ENCODE measurements at regions not wholly inside any gene's neighbourhood (a gene's known extent, or its start where the extent isn't known, plus 50 kb on each side); places are given as distances from the start of the nearest gene placed in this dataset.

- no peaks in the 10 kb centered on the region for H3K4me1 ChIP-seq (replicated peaks)
- H3K36me3 ChIP-seq: no peaks in the 10 kb centered on the region
- H3K4me3 ChIP-seq: no peak overlapping the region
- H3K9me3 ChIP-seq (replicated peaks): no peaks in the 10 kb centered on the region
- DNase-seq (ENCODE audit: low read depth in 1 of 2, low spot score in 2 of 2): no peak
- no peaks in the 10 kb centered on the region for H3K27me3 ChIP-seq (replicated peaks)
- H3K27ac ChIP-seq: no peak overlapping the region
Measured at GRCh38 chr2:21924640-21925285, 801.0 kb downstream of the TDRD15 start.

GRCh38 chr2:21928292-21928691 is 804.5 kb downstream of the TDRD15 start:
- no peak for DNase-seq (ENCODE audit: low read depth in 1 of 2, low spot score in 2 of 2)
- Histone ChIP-seq H3K27ac (no peak overlapping the region), H3K4me3 (no peak overlapping the region)

GRCh38 chr2:21930226-21930625 is 806.5 kb downstream of the TDRD15 start:
- no peaks in the 10 kb centered on the region for H3K27me3 ChIP-seq (replicated peaks)
- H3K9me3 ChIP-seq (replicated peaks): 0 out of 2 replicates have a peak, but pooled peaks cover 5% of the 10 kb centered on the region
- no peaks in the 10 kb centered on the region for H3K36me3 ChIP-seq
- no peak overlapping the region for H3K27ac ChIP-seq
- no peak for DNase-seq (ENCODE audit: low read depth in 1 of 2, low spot score in 2 of 2)
- H3K4me3 ChIP-seq: no peak overlapping the region
- H3K4me1 ChIP-seq (replicated peaks): no peaks in the 10 kb centered on the region

More at GRCh38 chr2:21928292-21928691, 804.5 kb downstream of the TDRD15 start:
- H3K36me3 ChIP-seq: no peaks in the 10 kb centered on the region
- 0 out of 2 replicates have a peak, but pooled peaks cover 2% of the 10 kb centered on the region for H3K9me3 ChIP-seq (replicated peaks)
- H3K4me1 ChIP-seq (replicated peaks): no peaks in the 10 kb centered on the region
- no peaks in the 10 kb centered on the region for H3K27me3 ChIP-seq (replicated peaks)

GRCh38 chr2:21939967-21940366 is 816.2 kb downstream of the TDRD15 start:
- Histone ChIP-seq H3K36me3 (no peaks in the 10 kb centered on the region), H3K4me3 (no peak overlapping the region), H3K4me1 (replicated peaks) (no peaks in the 10 kb centered on the region), H3K9me3 (replicated peaks) (no peaks in the 10 kb centered on the region), H3K27me3 (replicated peaks) (no peaks in the 10 kb centered on the region), H3K27ac (no peak overlapping the region)
- no peak for DNase-seq (ENCODE audit: low read depth in 1 of 2, low spot score in 2 of 2)

GRCh38 chr2:21944536-21944935 is 820.8 kb downstream of the TDRD15 start:
- DNase-seq (ENCODE audit: low read depth in 1 of 2, low spot score in 2 of 2): no peak
- no peaks in the 10 kb centered on the region for H3K4me1 ChIP-seq (replicated peaks)
- no peak overlapping the region for H3K27ac ChIP-seq
- no peak overlapping the region for H3K4me3 ChIP-seq
- no peaks in the 10 kb centered on the region for H3K36me3 ChIP-seq
- no peaks in the 10 kb centered on the region for H3K27me3 ChIP-seq (replicated peaks)
- no peaks in the 10 kb centered on the region for H3K9me3 ChIP-seq (replicated peaks)

- DNase-seq (ENCODE audit: low read depth in 1 of 2, low spot score in 2 of 2): no peak
- Histone ChIP-seq H3K27ac (no peak overlapping the region), H3K4me3 (no peak overlapping the region), H3K36me3 (no peaks in the 10 kb centered on the region), H3K4me1 (replicated peaks) (no peaks in the 10 kb centered on the region), H3K9me3 (replicated peaks) (no peaks in the 10 kb centered on the region), H3K27me3 (replicated peaks) (no peaks in the 10 kb centered on the region)
Measured at GRCh38 chr2:21945658-21946057, 821.9 kb downstream of the TDRD15 start.

GRCh38 chr2:21947046-21947445 is 823.3 kb downstream of the TDRD15 start:
- H3K9me3 ChIP-seq (replicated peaks): no peaks in the 10 kb centered on the region
- no peak overlapping the region for H3K4me3 ChIP-seq
- DNase-seq (ENCODE audit: low read depth in 1 of 2, low spot score in 2 of 2): no peak
- H3K36me3 ChIP-seq: no peaks in the 10 kb centered on the region
- no peaks in the 10 kb centered on the region for H3K4me1 ChIP-seq (replicated peaks)
- no peaks in the 10 kb centered on the region for H3K27me3 ChIP-seq (replicated peaks)
- H3K27ac ChIP-seq: no peak overlapping the region

GRCh38 chr2:21966139-21966538 is 842.4 kb downstream of the TDRD15 start:
- Histone ChIP-seq H3K36me3 (no peaks in the 10 kb centered on the region), H3K27ac (no peak overlapping the region), H3K27me3 (replicated peaks) (no peaks in the 10 kb centered on the region), H3K4me1 (replicated peaks) (no peaks in the 10 kb centered on the region), H3K9me3 (replicated peaks) (no peaks in the 10 kb centered on the region), H3K4me3 (no peak overlapping the region)
- no peak for DNase-seq (ENCODE audit: low read depth in 1 of 2, low spot score in 2 of 2)

- Histone ChIP-seq H3K36me3 (no peaks in the 10 kb centered on the region), H3K27me3 (replicated peaks) (no peaks in the 10 kb centered on the region), H3K4me3 (no peak overlapping the region), H3K9me3 (replicated peaks) (no peaks in the 10 kb centered on the region), H3K4me1 (replicated peaks) (no peaks in the 10 kb centered on the region), H3K27ac (no peak overlapping the region)
- no peak for DNase-seq (ENCODE audit: low read depth in 1 of 2, low spot score in 2 of 2)
Measured at GRCh38 chr2:21970971-21971370, 847.2 kb downstream of the TDRD15 start.

- Histone ChIP-seq H3K36me3 (no peaks in the 10 kb centered on the region), H3K27ac (no peak overlapping the region)
- no peak for DNase-seq (ENCODE audit: low read depth in 1 of 2, low spot score in 2 of 2)
Measured at GRCh38 chr2:21972586-21972985, 848.8 kb downstream of the TDRD15 start.

GRCh38 chr2:21981127-21981526 is 857.4 kb downstream of the TDRD15 start:
- Histone ChIP-seq H3K36me3 (no peaks in the 10 kb centered on the region), H3K4me1 (replicated peaks) (no peaks in the 10 kb centered on the region), H3K9me3 (replicated peaks) (no peaks in the 10 kb centered on the region; the same call in 1 of the 2 replicates), H3K27ac (no peak overlapping the region), H3K27me3 (replicated peaks) (no peaks in the 10 kb centered on the region), H3K4me3 (no peak overlapping the region)
- no peak for DNase-seq (ENCODE audit: low read depth in 1 of 2, low spot score in 2 of 2)

More at GRCh38 chr2:21972586-21972985, 848.8 kb downstream of the TDRD15 start:
- Histone ChIP-seq H3K9me3 (replicated peaks) (no peaks in the 10 kb centered on the region), H3K4me1 (replicated peaks) (no peaks in the 10 kb centered on the region), H3K27me3 (replicated peaks) (no peaks in the 10 kb centered on the region), H3K4me3 (no peak overlapping the region)

- Histone ChIP-seq H3K36me3 (no peaks in the 10 kb centered on the region), H3K9me3 (replicated peaks) (peaks cover 11% of the 10 kb centered on the region; the same call in 1 of the 2 replicates), H3K4me1 (replicated peaks) (no peaks in the 10 kb centered on the region), H3K27ac (no peak overlapping the region), H3K4me3 (no peak overlapping the region), H3K27me3 (replicated peaks) (no peaks in the 10 kb centered on the region)
- DNase-seq (ENCODE audit: low read depth in 1 of 2, low spot score in 2 of 2): no peak
Measured at GRCh38 chr2:21993002-21993401, 869.2 kb downstream of the TDRD15 start.

- Histone ChIP-seq H3K27ac (no peak overlapping the region), H3K4me3 (no peak overlapping the region), H3K36me3 (no peaks in the 10 kb centered on the region), H3K9me3 (replicated peaks) (peaks cover 7% of the 10 kb centered on the region; the same call in 1 of the 2 replicates), H3K4me1 (replicated peaks) (no peaks in the 10 kb centered on the region), H3K27me3 (replicated peaks) (no peaks in the 10 kb centered on the region)
- DNase-seq (ENCODE audit: low read depth in 1 of 2, low spot score in 2 of 2): no peak
Measured at GRCh38 chr2:21996339-21996738, 872.6 kb downstream of the TDRD15 start.

- Histone ChIP-seq H3K4me3 (no peak overlapping the region), H3K27ac (no peak overlapping the region), H3K27me3 (replicated peaks) (no peaks in the 10 kb centered on the region), H3K4me1 (replicated peaks) (no peaks in the 10 kb centered on the region), H3K9me3 (replicated peaks) (peaks cover 3% of the 10 kb centered on the region; the same call in 1 of the 2 replicates), H3K36me3 (no peaks in the 10 kb centered on the region)
- DNase-seq (ENCODE audit: low read depth in 1 of 2, low spot score in 2 of 2): no peak
Measured at GRCh38 chr2:21999522-21999921, 875.8 kb downstream of the TDRD15 start.

GRCh38 chr2:22002066-22002465 is 878.3 kb downstream of the TDRD15 start:
- DNase-seq (ENCODE audit: low read depth in 1 of 2, low spot score in 2 of 2): no peak
- H3K27me3 ChIP-seq (replicated peaks): no peaks in the 10 kb centered on the region

More at GRCh38 chr2:22002066-22002465, 878.3 kb downstream of the TDRD15 start:
- Histone ChIP-seq H3K4me3 (no peak overlapping the region), H3K27ac (no peak overlapping the region), H3K4me1 (replicated peaks) (no peaks in the 10 kb centered on the region), H3K9me3 (replicated peaks) (no peaks in the 10 kb centered on the region), H3K36me3 (no peaks in the 10 kb centered on the region)

Measured in SJSA1 (cell line).